ENCODE measurements at regions not wholly inside any gene's neighbourhood (a gene's known extent, or its start where the extent isn't known, plus 50 kb on each side); places are given as distances from the start of the nearest gene placed in this dataset.

DNA sequence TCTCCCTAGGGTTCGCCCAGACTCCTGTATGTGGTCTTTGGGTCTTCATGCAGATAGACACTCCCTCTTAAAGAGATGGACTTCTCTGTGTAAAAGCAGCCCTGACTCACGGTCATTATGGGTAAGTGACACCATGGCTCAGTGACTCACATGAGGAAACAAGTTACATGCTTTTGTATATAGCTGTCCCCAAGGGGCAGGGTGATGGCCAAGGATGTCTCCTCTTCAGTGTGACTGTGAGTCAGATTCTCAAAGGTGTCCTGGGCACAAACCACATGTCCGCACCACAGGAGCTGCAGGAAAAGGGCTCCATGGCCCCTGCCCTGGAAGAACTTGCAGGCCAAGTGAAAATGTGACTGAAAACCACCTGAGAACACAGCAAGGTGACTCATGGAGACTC is 380.4 kb downstream of the NPHP4 start (continued):
- TF ChIP-seq TBL1XR1 (IDR thresholded peaks at IDR 0.05; ENCODE audit: low read depth, low read length) = no peak
- no peak for TF ChIP-seq ZNF592 (IDR thresholded peaks at IDR 0.05)
- TF ChIP-seq PAX5 (IDR thresholded peaks at IDR 0.05; ENCODE audit: borderline replicate concordance, low read depth, low read length) = no peak
- TF ChIP-seq, protein P1, sequence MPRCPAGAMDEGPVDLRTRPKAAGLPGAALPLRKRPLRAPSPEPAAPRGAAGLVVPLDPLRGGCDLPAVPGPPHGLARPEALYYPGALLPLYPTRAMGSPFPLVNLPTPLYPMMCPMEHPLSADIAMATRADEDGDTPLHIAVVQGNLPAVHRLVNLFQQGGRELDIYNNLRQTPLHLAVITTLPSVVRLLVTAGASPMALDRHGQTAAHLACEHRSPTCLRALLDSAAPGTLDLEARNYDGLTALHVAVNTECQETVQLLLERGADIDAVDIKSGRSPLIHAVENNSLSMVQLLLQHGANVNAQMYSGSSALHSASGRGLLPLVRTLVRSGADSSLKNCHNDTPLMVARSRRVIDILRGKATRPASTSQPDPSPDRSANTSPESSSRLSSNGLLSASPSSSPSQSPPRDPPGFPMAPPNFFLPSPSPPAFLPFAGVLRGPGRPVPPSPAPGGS (IDR thresholded peaks at IDR 0.05; ENCODE audit: borderline replicate concordance, insufficient read depth, low read depth, low read length, poor library complexity, severe bottlenecking) = no peak

- in situ Hi-C loops (cut with MboI) (no loop called here), intact Hi-C loops (cut with micrococcal nuclease; ENCODE audit: unreplicated experiment) (no loop called here)
- H3K27ac ChIP-seq (ENCODE audit: control insufficient read depth, insufficient read depth) = no peak overlapping the region
- H4K20me1 ChIP-seq (ENCODE audit: control insufficient read depth, insufficient read depth) = no peaks in the 10 kb centered on the region
- no peaks in the 10 kb centered on the region for H3K36me3 ChIP-seq (ENCODE audit: control insufficient read depth in 2 of 2, insufficient read depth in 2 of 2, low read length in 1 of 2)
- no peaks in the 10 kb centered on the region for H3K4me1 ChIP-seq (ENCODE audit: control insufficient read depth, insufficient read depth, low read length)
- CTCF ChIA-PET = no interaction called here
- H2AFZ ChIP-seq (ENCODE audit: control insufficient read depth, low read depth, low read length) = no peak overlapping the region
- DNase-seq (ENCODE audit: low read depth, low spot score) (no peak), ATAC-seq (no peak), FAIRE-seq (no peak)
- H3K9me3 ChIP-seq (replicated peaks; ENCODE audit: control insufficient read depth, insufficient read depth, low read length) = no peaks in the 10 kb centered on the region; the same call in 2 of the 3 replicates
- H3K27me3 ChIP-seq (replicated peaks in 1 of 2; ENCODE audit: control insufficient read depth in 2 of 2, insufficient read depth in 2 of 2, low read length in 1 of 2) = no peaks in the 10 kb centered on the region
- no TSS peak for BruUV-seq (replicated peaks)
- 67% methylated on average over 2 of the region's 2 CpGs for WGBS (ENCODE audit: insufficient coverage, insufficient replicate concordance, low lambda C conversion rate, missing lambda C conversion rate)
- no peak overlapping the region for H3K4me2 ChIP-seq (ENCODE audit: control insufficient read depth, insufficient read depth)
- RAD21 ChIA-PET (ENCODE audit: unreplicated experiment) = no interaction called here
- POLR2A ChIA-PET = no interaction called here
- SMC1A ChIA-PET (ENCODE audit: uncharacterized antibody, unreplicated experiment) = no interaction called here
- H3K9ac ChIP-seq (ENCODE audit: control insufficient read depth, insufficient read depth, low read length) = no peak overlapping the region
- no peak overlapping the region for H3K4me3 ChIP-seq
- no peaks in the 10 kb centered on the region for H3K79me2 ChIP-seq (ENCODE audit: control insufficient read depth, insufficient read depth, low read length)
- no peak for TF ChIP-seq SRF (IDR thresholded peaks at IDR 0.05; ENCODE audit: low read depth in 2 of 2, low read length in 2 of 2)
- TF ChIP-seq RAD21 (IDR thresholded peaks at IDR 0.05; ENCODE audit: insufficient read depth, low read depth, low read length) = no peak
- TF ChIP-seq, protein P2, sequence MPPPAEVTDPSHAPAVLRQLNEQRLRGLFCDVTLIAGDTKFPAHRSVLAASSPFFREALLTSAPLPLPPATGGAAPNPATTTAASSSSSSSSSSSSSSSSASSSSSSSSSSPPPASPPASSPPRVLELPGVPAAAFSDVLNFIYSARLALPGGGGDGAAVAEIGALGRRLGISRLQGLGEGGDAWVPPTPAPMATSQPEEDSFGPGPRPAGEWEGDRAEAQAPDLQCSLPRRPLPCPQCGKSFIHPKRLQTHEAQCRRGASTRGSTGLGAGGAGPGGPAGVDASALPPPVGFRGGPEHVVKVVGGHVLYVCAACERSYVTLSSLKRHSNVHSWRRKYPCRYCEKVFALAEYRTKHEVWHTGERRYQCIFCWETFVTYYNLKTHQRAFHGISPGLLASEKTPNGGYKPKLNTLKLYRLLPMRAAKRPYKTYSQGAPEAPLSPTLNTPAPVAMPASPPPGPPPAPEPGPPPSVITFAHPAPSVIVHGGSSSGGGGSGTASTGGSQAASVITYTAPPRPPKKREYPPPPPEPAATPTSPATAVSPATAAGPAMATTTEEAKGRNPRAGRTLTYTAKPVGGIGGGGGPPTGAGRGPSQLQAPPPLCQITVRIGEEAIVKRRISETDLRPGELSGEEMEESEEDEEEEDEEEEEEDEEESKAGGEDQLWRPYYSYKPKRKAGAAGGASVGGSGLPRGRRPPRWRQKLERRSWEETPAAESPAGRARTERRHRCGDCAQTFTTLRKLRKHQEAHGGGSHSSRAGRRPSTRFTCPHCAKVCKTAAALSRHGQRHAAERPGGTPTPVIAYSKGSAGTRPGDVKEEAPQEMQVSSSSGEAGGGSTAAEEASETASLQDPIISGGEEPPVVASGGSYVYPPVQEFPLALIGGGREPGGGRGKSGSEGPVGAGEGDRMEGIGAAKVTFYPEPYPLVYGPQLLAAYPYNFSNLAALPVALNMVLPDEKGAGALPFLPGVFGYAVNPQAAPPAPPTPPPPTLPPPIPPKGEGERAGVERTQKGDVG (CRISPR knock-in tag; IDR thresholded peaks at IDR 0.05) = no peak
- no peak for TF ChIP-seq GATAD2B (conservative IDR thresholded peaks at IDR 0.05; ENCODE audit: low read depth)
- TF ChIP-seq, protein P3, sequence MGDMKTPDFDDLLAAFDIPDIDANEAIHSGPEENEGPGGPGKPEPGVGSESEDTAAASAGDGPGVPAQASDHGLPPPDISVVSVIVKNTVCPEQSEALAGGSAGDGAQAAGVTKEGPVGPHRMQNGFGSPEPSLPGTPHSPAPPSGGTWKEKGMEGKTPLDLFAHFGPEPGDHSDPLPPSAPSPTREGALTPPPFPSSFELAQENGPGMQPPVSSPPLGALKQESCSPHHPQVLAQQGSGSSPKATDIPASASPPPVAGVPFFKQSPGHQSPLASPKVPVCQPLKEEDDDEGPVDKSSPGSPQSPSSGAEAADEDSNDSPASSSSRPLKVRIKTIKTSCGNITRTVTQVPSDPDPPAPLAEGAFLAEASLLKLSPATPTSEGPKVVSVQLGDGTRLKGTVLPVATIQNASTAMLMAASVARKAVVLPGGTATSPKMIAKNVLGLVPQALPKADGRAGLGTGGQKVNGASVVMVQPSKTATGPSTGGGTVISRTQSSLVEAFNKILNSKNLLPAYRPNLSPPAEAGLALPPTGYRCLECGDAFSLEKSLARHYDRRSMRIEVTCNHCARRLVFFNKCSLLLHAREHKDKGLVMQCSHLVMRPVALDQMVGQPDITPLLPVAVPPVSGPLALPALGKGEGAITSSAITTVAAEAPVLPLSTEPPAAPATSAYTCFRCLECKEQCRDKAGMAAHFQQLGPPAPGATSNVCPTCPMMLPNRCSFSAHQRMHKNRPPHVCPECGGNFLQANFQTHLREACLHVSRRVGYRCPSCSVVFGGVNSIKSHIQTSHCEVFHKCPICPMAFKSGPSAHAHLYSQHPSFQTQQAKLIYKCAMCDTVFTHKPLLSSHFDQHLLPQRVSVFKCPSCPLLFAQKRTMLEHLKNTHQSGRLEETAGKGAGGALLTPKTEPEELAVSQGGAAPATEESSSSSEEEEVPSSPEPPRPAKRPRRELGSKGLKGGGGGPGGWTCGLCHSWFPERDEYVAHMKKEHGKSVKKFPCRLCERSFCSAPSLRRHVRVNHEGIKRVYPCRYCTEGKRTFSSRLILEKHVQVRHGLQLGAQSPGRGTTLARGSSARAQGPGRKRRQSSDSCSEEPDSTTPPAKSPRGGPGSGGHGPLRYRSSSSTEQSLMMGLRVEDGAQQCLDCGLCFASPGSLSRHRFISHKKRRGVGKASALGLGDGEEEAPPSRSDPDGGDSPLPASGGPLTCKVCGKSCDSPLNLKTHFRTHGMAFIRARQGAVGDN (IDR thresholded peaks at IDR 0.05) = no peak
Measured at GRCh38 chr1:5611431-5611830, 380.8 kb downstream of the NPHP4 start.
